ENCODE measurements at regions not wholly inside any gene's neighbourhood (a gene's known extent, or its start where the extent isn't known, plus 50 kb on each side); places are given as distances from the start of the nearest gene placed in this dataset.

DNA sequence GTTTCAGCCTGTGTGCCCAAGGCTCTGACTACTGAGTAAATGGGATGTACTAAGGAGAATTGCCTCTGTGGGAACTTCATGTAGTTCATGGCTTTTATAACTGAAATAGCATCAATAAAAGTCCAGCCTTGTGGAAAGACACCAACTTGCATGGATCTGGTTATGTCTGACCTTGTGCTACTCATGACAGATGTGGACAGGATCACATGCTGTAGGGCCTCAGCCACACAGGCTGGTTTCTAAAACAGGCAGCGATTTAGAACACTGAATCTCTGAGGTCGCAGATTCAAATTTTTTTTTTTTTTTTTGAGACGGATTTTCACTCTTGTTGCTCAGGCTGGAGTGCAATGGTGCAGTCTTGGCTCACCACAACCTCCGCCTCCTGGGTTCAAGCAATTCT lies 66.5 kb upstream of the SPIN1 start:
- no peak overlapping the region for H3K27ac ChIP-seq (ENCODE audit: low read length)
- WGBS (ENCODE audit: insufficient coverage) = 51% methylated on average over 4 of the region's 4 CpGs
- peaks cover 6% of the 10 kb centered on the region for H3K36me3 Mint-ChIP-seq
- no peak overlapping the region for H3K4me3 ChIP-seq (ENCODE audit: low read length)
- peaks cover 33% of the 10 kb centered on the region for H3K4me1 ChIP-seq (ENCODE audit: control insufficient read depth, insufficient read depth, low read length)
- no peak for ATAC-seq
- intact Hi-C loops (cut with micrococcal nuclease) = no loop called here
- H3K27ac Mint-ChIP-seq = no peak overlapping the region
- no peaks in the 10 kb centered on the region for H3K27me3 ChIP-seq (ENCODE audit: control insufficient read depth, insufficient read depth, low read length)
- no peaks in the 10 kb centered on the region for H3K9me3 ChIP-seq (ENCODE audit: control insufficient read depth, insufficient read depth, low read length)
- TF ChIP-seq, protein P1, sequence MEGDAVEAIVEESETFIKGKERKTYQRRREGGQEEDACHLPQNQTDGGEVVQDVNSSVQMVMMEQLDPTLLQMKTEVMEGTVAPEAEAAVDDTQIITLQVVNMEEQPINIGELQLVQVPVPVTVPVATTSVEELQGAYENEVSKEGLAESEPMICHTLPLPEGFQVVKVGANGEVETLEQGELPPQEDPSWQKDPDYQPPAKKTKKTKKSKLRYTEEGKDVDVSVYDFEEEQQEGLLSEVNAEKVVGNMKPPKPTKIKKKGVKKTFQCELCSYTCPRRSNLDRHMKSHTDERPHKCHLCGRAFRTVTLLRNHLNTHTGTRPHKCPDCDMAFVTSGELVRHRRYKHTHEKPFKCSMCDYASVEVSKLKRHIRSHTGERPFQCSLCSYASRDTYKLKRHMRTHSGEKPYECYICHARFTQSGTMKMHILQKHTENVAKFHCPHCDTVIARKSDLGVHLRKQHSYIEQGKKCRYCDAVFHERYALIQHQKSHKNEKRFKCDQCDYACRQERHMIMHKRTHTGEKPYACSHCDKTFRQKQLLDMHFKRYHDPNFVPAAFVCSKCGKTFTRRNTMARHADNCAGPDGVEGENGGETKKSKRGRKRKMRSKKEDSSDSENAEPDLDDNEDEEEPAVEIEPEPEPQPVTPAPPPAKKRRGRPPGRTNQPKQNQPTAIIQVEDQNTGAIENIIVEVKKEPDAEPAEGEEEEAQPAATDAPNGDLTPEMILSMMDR (IDR thresholded peaks at IDR 0.05) = no peak
- no peaks in the 10 kb centered on the region for H3K36me3 ChIP-seq (ENCODE audit: control insufficient read depth, insufficient read depth, low read length)
- peaks cover 37 to 38% of the 10 kb centered on the region in 2 donors for H3K4me1 Mint-ChIP-seq
- peaks cover 1 to 4% of the 10 kb centered on the region in 2 donors for H3K27me3 Mint-ChIP-seq (ENCODE audit: low read depth in 2 of 2)
- no peak for DNase-seq
- peak overlapping the region; percentile 21 for H3K4me3 Mint-ChIP-seq
- H3K9me3 Mint-ChIP-seq = no peaks in the 10 kb centered on the region

DNA sequence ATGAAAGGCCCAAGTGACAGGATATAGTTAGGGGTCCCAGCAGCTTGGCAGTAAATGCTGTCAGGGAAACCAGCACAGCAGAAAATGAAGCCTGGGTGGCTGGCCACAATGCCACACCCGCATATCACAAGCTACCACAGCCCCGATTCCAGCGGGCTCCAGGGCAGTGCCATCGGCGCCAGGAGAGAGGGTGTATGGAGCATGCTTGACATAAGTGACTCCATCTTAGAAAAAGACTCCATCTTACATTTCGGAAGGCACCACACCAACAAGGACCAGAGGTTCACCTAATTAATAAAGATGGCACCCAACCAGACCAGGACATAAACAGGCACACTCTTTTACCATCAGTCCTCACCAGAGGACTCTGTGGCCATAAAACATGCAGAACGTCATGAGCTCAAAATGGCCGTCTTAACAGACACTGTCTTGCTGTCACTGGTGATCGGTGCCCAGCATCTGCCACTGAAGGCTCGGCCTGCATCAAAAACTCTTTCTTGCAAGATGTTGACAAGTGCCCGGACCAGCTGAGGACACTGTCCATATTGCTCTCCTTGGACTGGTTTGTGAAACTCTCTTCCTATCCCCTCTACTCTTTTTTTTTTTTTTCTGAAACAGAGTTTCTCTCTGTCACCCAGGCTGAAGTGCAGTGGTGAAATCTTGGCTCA lies 67.4 kb upstream of the SPIN1 start:
- Mint-ChIP-seq H3K4me1 (peaks cover 38% of the 10 kb centered on the region in 2 donors), H3K4me3 (no peak overlapping the region), H3K9me3 (no peaks in the 10 kb centered on the region), H3K27me3 (ENCODE audit: low read depth in 2 of 2) (no peaks in the 10 kb centered on the region), H3K36me3 (peaks cover 6% of the 10 kb centered on the region), H3K27ac (no peak overlapping the region)
- no peaks in the 10 kb centered on the region for H3K36me3 ChIP-seq (ENCODE audit: control insufficient read depth, insufficient read depth, low read length)
- H3K4me1 ChIP-seq (ENCODE audit: control insufficient read depth, insufficient read depth, low read length) = peaks cover 33% of the 10 kb centered on the region
- intact Hi-C loops (cut with micrococcal nuclease) = no loop called here
- TF ChIP-seq, protein P1 (IDR thresholded peaks at IDR 0.05) = no peak
- no peaks in the 10 kb centered on the region for H3K9me3 ChIP-seq (ENCODE audit: control insufficient read depth, insufficient read depth, low read length)
- DNase-seq (no peak), ATAC-seq (no peak)
- H3K27me3 ChIP-seq (ENCODE audit: control insufficient read depth, insufficient read depth, low read length) = no peaks in the 10 kb centered on the region
- no peak overlapping the region for H3K27ac ChIP-seq (ENCODE audit: low read length)
- no peak overlapping the region for H3K4me3 ChIP-seq (ENCODE audit: low read length)
- WGBS (ENCODE audit: insufficient coverage) = 94% methylated on average over 11 of the region's 11 CpGs

DNA sequence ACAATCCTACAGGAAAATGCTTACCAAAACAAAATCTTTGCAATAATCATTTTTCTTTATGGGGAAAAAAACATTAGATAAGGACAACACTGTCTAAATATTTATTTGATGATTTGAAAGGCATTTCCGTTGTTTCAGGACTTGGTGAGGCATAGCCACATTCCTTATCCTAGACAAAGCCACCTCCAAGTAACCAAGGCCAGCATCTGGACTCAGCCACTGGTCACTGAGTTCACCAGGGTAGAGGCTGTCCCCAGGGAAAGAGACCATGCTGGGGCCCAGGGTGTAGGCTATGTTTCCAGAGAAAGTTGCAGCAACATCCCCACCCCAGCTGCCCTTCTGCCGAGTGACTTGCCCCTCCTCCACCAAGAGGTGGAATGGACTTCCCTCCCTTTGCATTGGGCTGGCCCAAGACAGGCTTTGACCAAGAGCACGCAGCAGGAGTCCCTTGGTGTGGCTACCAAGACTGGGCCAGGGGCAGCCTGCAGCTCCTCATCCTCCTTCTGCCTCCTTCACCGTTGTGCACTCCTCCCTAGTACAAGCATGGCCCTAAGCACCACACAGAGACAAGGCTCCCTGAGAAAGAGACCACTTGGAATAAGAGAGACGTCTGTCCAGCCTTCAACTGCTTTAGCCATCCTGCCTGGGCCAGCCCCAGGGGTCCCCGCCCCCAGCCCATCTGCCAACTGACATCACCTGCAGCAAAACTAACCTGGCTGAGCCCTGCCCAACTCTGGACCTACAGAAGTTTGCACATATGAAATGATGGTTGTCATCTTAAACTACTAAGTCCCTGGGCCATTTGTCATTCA lies 68.1 kb upstream of the SPIN1 start:
- H3K27me3 ChIP-seq (ENCODE audit: control insufficient read depth, insufficient read depth, low read length) = no peaks in the 10 kb centered on the region
- TF ChIP-seq, protein P1 (IDR thresholded peaks at IDR 0.05) = no peak
- WGBS (ENCODE audit: insufficient coverage) = 92% methylated on average over 6 of the region's 6 CpGs
- DNase-seq (no peak), ATAC-seq (no peak)
- H3K36me3 ChIP-seq (ENCODE audit: control insufficient read depth, insufficient read depth, low read length) = no peaks in the 10 kb centered on the region
- Mint-ChIP-seq H3K27ac (no peak overlapping the region), H3K4me3 (no peak overlapping the region), H3K4me1 (peaks cover 37 to 39% of the 10 kb centered on the region in 2 donors), H3K27me3 (ENCODE audit: low read depth in 2 of 2) (no peaks in the 10 kb centered on the region), H3K36me3 (peaks cover 6% of the 10 kb centered on the region), H3K9me3 (no peaks in the 10 kb centered on the region)
- no peaks in the 10 kb centered on the region for H3K9me3 ChIP-seq (ENCODE audit: control insufficient read depth, insufficient read depth, low read length)
- no peak overlapping the region for H3K4me3 ChIP-seq (ENCODE audit: low read length)
- no peak overlapping the region for H3K27ac ChIP-seq (ENCODE audit: low read length)
- intact Hi-C loops (cut with micrococcal nuclease) = loop anchor here (10.0 kb wide), 1 partner anchor 215 kb away; the partner anchor contains the start of gene NXNL2
- H3K4me1 ChIP-seq (ENCODE audit: control insufficient read depth, insufficient read depth, low read length) = peaks cover 33% of the 10 kb centered on the region
